K562 (cell line): ENCODE measurements at regions not wholly inside any gene's neighbourhood (a gene's known extent, or its start where the extent isn't known, plus 50 kb on each side); places are given as distances from the start of the nearest gene placed in this dataset.

ENCODE experiments used
- ATAC-seq: fragments of 200-7000 bp; cut with Tn5 transposase; 3 replicates; pipeline ENCODE4 v1.9.1; 2020; ENCODE audit warnings: moderate library complexity
- BruUV-seq: library from RNA; stranded (reverse); fragments of 400-500 nt; replicated peaks from 2 replicates; lab custom pipeline; 2021; lab: Mats Ljungman, UMichigan
- CTCF ChIA-PET: fragments of 300-600 bp; formaldehyde crosslinking; extraction: SDS; loops from one replicate; lab custom pipeline; 2021; ENCODE audit warnings: low intra/inter-chr PET ratio; lab: Yijun Ruan, JAX
- POLR2A ChIA-PET: fragments of 300-600, 350-650 bp; sonication (Branson Sonifier 250); formaldehyde crosslinking; extraction: SDS; loops from one replicate; lab custom pipeline; 2021; ENCODE audit warnings: antibody characterized with exemption, inconsistent platforms; lab: Yijun Ruan, JAX
- DNase-seq, 4 experiments: peaks; one replicate each; pipeline versions ENCODE4 v3.0.0 to v3.0.0-alpha.2; 2011 to 2018; ENCODE audit warnings: low spot score in 3 of 4, mixed read lengths in 3 of 4; ENCODE audit errors: extremely low read depth in 1 of 4
- FAIRE-seq: peaks from 2 replicates; lab custom pipeline; 2011; peaks lifted over from hg19 to GRCh38; lab: Jason Lieb, UNC
- H2AFZ ChIP-seq: 2 replicates; pipeline ENCODE4 v1.6.0; 2011; ENCODE audit warnings: low read depth, low read length, control low read depth, inconsistent platforms
- H3K27ac ChIP-seq: fragments of 200-600 bp; 3 replicates; pipeline ENCODE4 v1.8.0; 2011; ENCODE audit warnings: low read depth, mild to moderate bottlenecking, control low read depth, inconsistent platforms, low read length, moderate library complexity, mixed read lengths; ENCODE audit errors: extremely low read depth
- H3K27me3 ChIP-seq, 2 experiments: fragments of 300-600 bp in 1 of 2; 2 replicates in 1 of 2; 3 replicates in 1 of 2; pipeline versions ENCODE4 v1.6.0 to v1.8.0; 2011; ENCODE audit warnings: inconsistent platforms in 2 of 2, low read length in 2 of 2, mild to moderate bottlenecking in 1 of 2, mixed read lengths in 1 of 2, moderate library complexity in 1 of 2; ENCODE audit not compliant: control insufficient read depth in 2 of 2, insufficient read depth in 2 of 2
- H3K36me3 ChIP-seq: fragments of 300-600 bp; 3 replicates; pipeline ENCODE4 v1.8.0; 2011; ENCODE audit warnings: mild to moderate bottlenecking, low read length, inconsistent platforms; ENCODE audit not compliant: control insufficient read depth, insufficient read depth
- H3K4me1 ChIP-seq, 2 experiments: fragments of 200-600 bp in 1 of 2; replicated peaks in 1 of 2; 2 replicates in 1 of 2; 3 replicates in 1 of 2; pipeline versions ENCODE4 v1.5.1 to v1.8.0; 2011; ENCODE audit warnings: inconsistent platforms in 2 of 2, low read length in 2 of 2, mild to moderate bottlenecking in 1 of 2, mixed read lengths in 1 of 2, moderate library complexity in 1 of 2; ENCODE audit not compliant: control insufficient read depth in 2 of 2, insufficient read depth in 2 of 2
- H3K4me2 ChIP-seq: 2 replicates; pipeline ENCODE4 v1.6.1; 2011; ENCODE audit warnings: low read length, control low read depth, inconsistent platforms, mixed read lengths; ENCODE audit not compliant: insufficient read depth
- H3K4me3 ChIP-seq: fragments of 200-600 bp; sonication (generic), shearing (Covaris generic); 2 replicates; pipeline ENCODE4 v1.5.1; 2016; ENCODE audit warnings: control low read depth, inconsistent platforms
- H3K79me2 ChIP-seq: fragments of 200-600 bp; 3 replicates; pipeline ENCODE4 v1.8.0; 2011; ENCODE audit warnings: low read length, inconsistent platforms; ENCODE audit not compliant: control insufficient read depth, insufficient read depth
- H3K9ac ChIP-seq, 2 experiments: 2 replicates each; pipeline versions ENCODE4 v1.6.0 to v1.6.1; 2011; ENCODE audit warnings: low read depth in 2 of 2, low read length in 2 of 2, control low read depth in 1 of 2, inconsistent platforms in 1 of 2, mild to moderate bottlenecking in 1 of 2, mixed read lengths in 1 of 2; ENCODE audit not compliant: insufficient read depth in 1 of 2
- H3K9me1 ChIP-seq: one replicate; pipeline ENCODE4 v1.6.0; 2011; ENCODE audit warnings: inconsistent platforms, mild to moderate bottlenecking, low read length, moderate library complexity; ENCODE audit not compliant: control insufficient read depth, insufficient read depth
- H3K9me3 ChIP-seq: replicated peaks from 2 replicates; pipeline ENCODE4 v1.5.1; 2011; ENCODE audit warnings: low read depth, low read length, inconsistent platforms; ENCODE audit not compliant: control insufficient read depth, insufficient read depth
- H4K20me1 ChIP-seq: replicated peaks from 2 replicates; pipeline ENCODE4 v1.6.1; 2011; ENCODE audit warnings: low read length, inconsistent platforms, mixed read lengths; ENCODE audit not compliant: control insufficient read depth, insufficient read depth
- CBX3 ChIP-seq, 2 experiments: IDR thresholded peaks; 1 replicate in 1 of 2; 2 replicates in 1 of 2; pipeline ENCODE4 v1.6.1; 2012; ENCODE audit warnings: inconsistent platforms in 2 of 2, low read length in 2 of 2, borderline replicate concordance in 1 of 2, control low read depth in 1 of 2
- CC2D1A ChIP-seq: fragments of 450-650 bp; IDR thresholded peaks from 2 replicates; pipeline ENCODE4 v1.6.1; 2017; ENCODE audit warnings: mild to moderate bottlenecking
- CEBPG ChIP-seq, 3 experiments: fragments of 200-800 bp in 1 of 3; sonication (Bioruptor generic) in 1 of 3; sonication (generic) in 1 of 3; formaldehyde crosslinking in 1 of 3; IDR thresholded peaks in 2 of 3; conservative IDR thresholded peaks in 1 of 3; 2 replicates each; pipeline versions ENCODE4 v1.6.1 to v1.8.0; 2016 to 2022; ENCODE audit warnings: missing compliant biosample characterization in 2 of 3, missing genetic modification characterization in 2 of 3, mild to moderate bottlenecking in 1 of 3, missing genetic modification reagents in 1 of 3
- DPF2 ChIP-seq: fragments of 450-650 bp; IDR thresholded peaks from 2 replicates; pipeline ENCODE4 v1.6.1; 2016
- FOXK1 ChIP-seq: sonication (generic); formaldehyde crosslinking; IDR thresholded peaks from 2 replicates; pipeline ENCODE4 v1.8.0; 2022; ENCODE audit warnings: missing genetic modification reagents, mild to moderate bottlenecking, borderline replicate concordance
- FOXM1 ChIP-seq, 2 experiments: fragments of 450-650 bp in 1 of 2; sonication (generic) in 1 of 2; formaldehyde crosslinking in 1 of 2; IDR thresholded peaks; 2 replicates each; pipeline versions ENCODE4 v1.6.1 to v1.9.0; 2017 to 2022; ENCODE audit warnings: low read depth in 2 of 2, mild to moderate bottlenecking in 2 of 2, missing genetic modification reagents in 1 of 2, moderate library complexity in 1 of 2
- NFIX ChIP-seq: fragments of 250-450 bp; sonication (Bioruptor Pico); IDR thresholded peaks from 2 replicates; pipeline ENCODE4 v1.4.0; 2020; ENCODE audit warnings: low read depth, mild to moderate bottlenecking, moderate library complexity
- POLR2B ChIP-seq: fragments of 450-650 bp; IDR thresholded peaks from 2 replicates; pipeline ENCODE4 v1.6.1; 2018; ENCODE audit warnings: low read depth; ENCODE audit not compliant: partially characterized antibody
- XRCC3 ChIP-seq: fragments of 450-650 bp; IDR thresholded peaks from 2 replicates; pipeline ENCODE4 v1.6.1; 2017; ENCODE audit warnings: mild to moderate bottlenecking, moderate library complexity
- ZHX1 ChIP-seq: fragments of 150-350 bp; conservative IDR thresholded peaks from 2 replicates; pipeline ENCODE4 v1.6.1; 2014; ENCODE audit warnings: low read length
- ZNF232 ChIP-seq: sonication (generic); formaldehyde crosslinking; IDR thresholded peaks from 2 replicates; pipeline ENCODE4 v1.8.0; 2022; ENCODE audit warnings: mild to moderate bottlenecking, missing genetic modification reagents
- ZNF41 ChIP-seq: fragments of 250-450 bp; sonication (Bioruptor Pico); conservative IDR thresholded peaks from 2 replicates; pipeline ENCODE4 v1.4.0; 2020; ENCODE audit warnings: mild to moderate bottlenecking
- WGBS: fragments of 100-300 bp; shearing (Covaris generic); methylation state at CpG from one replicate; pipeline ENCODE4 v1.1.6; 2016; ENCODE audit warnings: low coverage, mixed read lengths; ENCODE audit not compliant: insufficient coverage; ENCODE audit errors: missing lambda C conversion rate; 5-methylcytosine and 5-hydroxymethylcytosine counted together
- in situ Hi-C: fragments of 300-500 bp; cut with MboI; formaldehyde crosslinking; loops from 4 replicates; pipeline ENCODE4 v1.15.0; 2018; ENCODE audit warnings: inconsistent platforms, mixed read lengths
- intact Hi-C: fragments of 100-400 bp; cut with micrococcal nuclease; formaldehyde crosslinking; loops from 2 replicates; pipeline ENCODE4 v1.14.2; 2022

GRCh38 chr2:188647430-188648070, 326.6 kb upstream of the COL3A1 start:
- Histone ChIP-seq H3K4me3 (no peak overlapping the region), H3K9me1 (no peaks in the 10 kb centered on the region), H3K9me3 (no peaks in the 10 kb centered on the region), H2AFZ (no peak overlapping the region), H3K4me2 (no peak overlapping the region), H3K4me1 (no peaks in the 10 kb centered on the region), H3K79me2 (no peaks in the 10 kb centered on the region), H4K20me1 (no peaks in the 10 kb centered on the region), H3K27me3 (no peaks in the 10 kb centered on the region), H3K9ac (no peak overlapping the region), H3K27ac (no peak overlapping the region), H3K36me3 (no peaks in the 10 kb centered on the region)
- FAIRE-seq (no peak), DNase-seq (no peak), ATAC-seq (no peak)
- in situ Hi-C loops (no loop called here), intact Hi-C loops (no loop called here)
- BruUV-seq, result no TSS peak
- ChIA-PET CTCF (no interaction called here), POLR2A (no interaction called here)
- TF ChIP-seq DPF2, result no peak
- WGBS, result 0% methylated on average over 3 of the region's 3 CpGs

GRCh38 chr2:188659656-188660406, 314.3 kb upstream of the COL3A1 start:
- in situ Hi-C loops, result no loop called here
- BruUV-seq, result no TSS peak
- ATAC-seq (no peak), DNase-seq (no peak)
- Histone ChIP-seq H3K79me2 (no peaks in the 10 kb centered on the region), H3K9me3 (no peaks in the 10 kb centered on the region), H4K20me1 (no peaks in the 10 kb centered on the region), H3K4me3 (no peak overlapping the region), H3K36me3 (no peaks in the 10 kb centered on the region), H3K27me3 (no peaks in the 10 kb centered on the region), H3K27ac (no peak overlapping the region), H3K4me2 (no peak overlapping the region)
- no peak for TF ChIP-seq ZNF232
- no peak for TF ChIP-seq CBX3 (IDR thresholded peaks at IDR 0.05; ENCODE audit: borderline replicate concordance in 1 of 2, low read length in 2 of 2)
- TF ChIP-seq XRCC3, result no peak
- no peak for TF ChIP-seq CC2D1A
- no peak for TF ChIP-seq FOXM1 (IDR thresholded peaks at IDR 0.05; ENCODE audit: low read depth)
- no peak for TF ChIP-seq FOXM1 (CRISPR knock-in tag; IDR thresholded peaks at IDR 0.05; ENCODE audit: low read depth)
- no peak for TF ChIP-seq NFIX (CRISPR knock-in tag)
- TF ChIP-seq ZHX1, result no peak
- no peak for TF ChIP-seq FOXK1
- TF ChIP-seq CEBPG (CRISPR knock-in tag; IDR thresholded peaks at IDR 0.05), result no peak
- no peak for TF ChIP-seq CEBPG (tag; conservative IDR thresholded peaks at IDR 0.05 in 1 of 2, IDR thresholded peaks at IDR 0.05 in 1 of 2)
- no peak for TF ChIP-seq POLR2B
- no peak for TF ChIP-seq ZNF41 (CRISPR knock-in tag)
- TF ChIP-seq, all 486 proteins: peak for 0
- 25% methylated on average over 1 of the region's 1 CpG for WGBS
- ChIA-PET POLR2A (no interaction called here), CTCF (no interaction called here)
- Histone ChIP-seq H3K9ac (no peak overlapping the region), H3K4me1 (no peaks in the 10 kb centered on the region), H3K9me1 (no peaks in the 10 kb centered on the region), H2AFZ (no peak overlapping the region)
- intact Hi-C loops, result no loop called here
- no peak for FAIRE-seq
